PC-9 (cell line): ENCODE measurements at regions not wholly inside any gene's neighbourhood (a gene's known extent, or its start where the extent isn't known, plus 50 kb on each side); places are given as distances from the start of the nearest gene placed in this dataset.

Source experiments
- CTCF ChIP-seq: fragments of 200-600 bp; sonication (generic); conservative IDR thresholded peaks from 2 replicates; pipeline ENCODE4 v1.6.1; 2017; ENCODE audit warnings: mixed run types, antibody characterized with exemption, mild to moderate bottlenecking, moderate library complexity
- EZH2 ChIP-seq: fragments of 200-600 bp; sonication (generic); IDR thresholded peaks from 2 replicates; pipeline ENCODE4 v1.8.0; 2017; ENCODE audit warnings: antibody characterized with exemption, low read depth

GRCh38 chr1:203408486-203409481, 57.9 kb upstream of the FMOD start:
- TF ChIP-seq EZH2 (no peak), CTCF (no peak)
